Transverse colon (tissue), 4 donors: ENCODE measurements at regions not wholly inside any gene's neighbourhood (a gene's known extent, or its start where the extent isn't known, plus 50 kb on each side); places are given as distances from the start of the nearest gene placed in this dataset.

Experiments
- DNase-seq: peaks from one replicate; pipeline ENCODE4 v3.0.0-alpha.2; 2019
- H3K27ac ChIP-seq, 4 donors: fragments of 200-600 bp; sonication (generic); 2 replicates each; pipeline ENCODE4 v1.5.1; 2016 to 2018; ENCODE audit warnings: inconsistent platforms in 4 of 4
- H3K27me3 ChIP-seq: fragments of 200-600 bp; sonication (generic); 2 replicates; pipeline ENCODE4 v1.5.1; 2017; ENCODE audit warnings: inconsistent platforms
- H3K36me3 ChIP-seq, 4 donors: fragments of 200-600 bp; sonication (generic); 2 replicates each; pipeline ENCODE4 v1.5.1; 2017 to 2019; ENCODE audit warnings: inconsistent platforms in 4 of 4
- H3K4me1 ChIP-seq, 4 donors: fragments of 200-600 bp; sonication (generic); 2 replicates each; pipeline ENCODE4 v1.5.1; 2017 to 2020; ENCODE audit warnings: inconsistent platforms in 4 of 4
- H3K4me3 ChIP-seq, 4 donors: fragments of 200-600 bp; sonication (generic); 1 replicate in 1 of 4; 2 replicates in 3 of 4; pipeline versions ENCODE4 v1.5.1 to v1.6.1; 2017 to 2019; ENCODE audit warnings: inconsistent platforms in 4 of 4
- H3K9me3 ChIP-seq, 2 donors: fragments of 200-600 bp; sonication (generic); 2 replicates each; pipeline ENCODE4 v1.5.1; 2017 to 2019; ENCODE audit warnings: inconsistent platforms in 2 of 2
- CTCF ChIP-seq, 5 experiments: fragments of 200-600 bp in 3 of 5; fragments of 450-650 bp in 2 of 5; sonication (generic) in 3 of 5; IDR thresholded peaks; 1 replicate in 2 of 5; 2 replicates in 3 of 5; pipeline ENCODE4 v1.5.1; 2016 to 2017; ENCODE audit warnings: antibody characterized with exemption in 5 of 5, inconsistent platforms in 3 of 5, mild to moderate bottlenecking in 2 of 5, moderate library complexity in 1 of 5
- EP300 ChIP-seq: sonication (generic); formaldehyde crosslinking; IDR thresholded peaks from one replicate; pipeline ENCODE4 v1.6.1; 2017; ENCODE audit warnings: antibody characterized with exemption, low read depth
- POLR2A ChIP-seq: fragments of 450-650 bp; IDR thresholded peaks from one replicate; pipeline ENCODE4 v1.6.1; 2016; ENCODE audit warnings: antibody characterized with exemption, mild to moderate bottlenecking, moderate library complexity
- POLR2AphosphoS5 ChIP-seq, 3 donors: sonication (generic); formaldehyde crosslinking; IDR thresholded peaks; one replicate each; pipeline ENCODE4 v1.6.1; 2016; ENCODE audit warnings: antibody characterized with exemption in 3 of 3
- WGBS, 2 donors: methylation state at CpG; one replicate each; pipeline ENCODE4 v1.1.5; 2018; ENCODE audit warnings: low coverage in 1 of 2; 5-methylcytosine and 5-hydroxymethylcytosine counted together
- in situ Hi-C, 4 donors: fragments of 200-750 bp; cut with MboI; loops; one replicate each; pipeline versions ENCODE4 v1.15.0 to v1.15.1; 2017; ENCODE audit warnings: low sequenced_read_pairs in 3 of 4, low pct_ligation_motif_present in 1 of 4, low pct_unique_long_range_greater_than_20kb in 1 of 4
- intact Hi-C: fragments of 100-400 bp; cut with DNase I; formaldehyde crosslinking; loops from one replicate; pipeline ENCODE4 v1.15.1; 2023; ENCODE audit warnings: low total_unique reads

GRCh38 chr12:64968989-64969819 lies 144.8 kb downstream of the TBC1D30 start:
- in situ Hi-C loops (no loop called here), intact Hi-C loops (no loop called here)
- TF ChIP-seq POLR2AphosphoS5 (IDR thresholded peaks at IDR 0.05) (no peak), EP300 (no peak), CTCF (IDR thresholded peaks at IDR 0.05) (no peak), POLR2A (no peak)
- H3K36me3 ChIP-seq = no peaks in the 10 kb centered on the region
- H3K4me3 ChIP-seq = no peak overlapping the region
- H3K27me3 ChIP-seq = peaks cover 4% of the 10 kb centered on the region
- no peaks in the 10 kb centered on the region for H3K9me3 ChIP-seq
- no peaks in the 10 kb centered on the region for H3K4me1 ChIP-seq
- no peak overlapping the region for H3K27ac ChIP-seq
- no peak for DNase-seq

GRCh38 chr12:64976131-64976530 lies 145.0 kb downstream of the WIF1 start:
- intact Hi-C loops (no loop called here), in situ Hi-C loops (no loop called here)
- no peaks in the 10 kb centered on the region for H3K4me1 ChIP-seq
- H3K9me3 ChIP-seq = no peaks in the 10 kb centered on the region
- no peak for DNase-seq
- no peaks in the 10 kb centered on the region for H3K36me3 ChIP-seq
- no peaks in the 10 kb centered on the region for H3K27me3 ChIP-seq
- no peak for TF ChIP-seq CTCF (IDR thresholded peaks at IDR 0.05)
- no peak for TF ChIP-seq POLR2AphosphoS5 (IDR thresholded peaks at IDR 0.05)
- TF ChIP-seq EP300 = no peak
- TF ChIP-seq POLR2A = no peak
- no peak overlapping the region for H3K27ac ChIP-seq
- no peak overlapping the region for H3K4me3 ChIP-seq

GRCh38 chr12:64983771-64984278 lies 137.3 kb downstream of the WIF1 start:
- no peak overlapping the region for H3K27ac ChIP-seq
- no peaks in the 10 kb centered on the region for H3K36me3 ChIP-seq
- TF ChIP-seq POLR2A (no peak), EP300 (no peak), POLR2AphosphoS5 (IDR thresholded peaks at IDR 0.05) (no peak), CTCF (IDR thresholded peaks at IDR 0.05) (no peak)
- no peaks in the 10 kb centered on the region for H3K4me1 ChIP-seq
- intact Hi-C loops (no loop called here), in situ Hi-C loops (no loop called here)
- H3K27me3 ChIP-seq = no peaks in the 10 kb centered on the region
- no peak for DNase-seq
- WGBS, 2 donors = 74 to 88% methylated on average over 2 to 3 of the region's 3 CpGs
- no peaks in the 10 kb centered on the region for H3K9me3 ChIP-seq
- H3K4me3 ChIP-seq = no peak overlapping the region

GRCh38 chr12:64991121-64991611 lies 129.9 kb downstream of the WIF1 start:
- H3K27ac ChIP-seq = no peak overlapping the region
- H3K9me3 ChIP-seq = no peaks in the 10 kb centered on the region
- intact Hi-C loops = loop anchor here (5.0 kb wide), 1 partner anchor 586 kb away; no protein-coding TSS in a partner anchor
- TF ChIP-seq CTCF (IDR thresholded peaks at IDR 0.05) (no peak), POLR2A (no peak), EP300 (no peak), POLR2AphosphoS5 (IDR thresholded peaks at IDR 0.05) (no peak)
- no peaks in the 10 kb centered on the region for H3K36me3 ChIP-seq
- no peak for DNase-seq
- no peak overlapping the region for H3K4me3 ChIP-seq
- in situ Hi-C loops = no loop called here
- H3K4me1 ChIP-seq = no peaks in the 10 kb centered on the region
- 62 to 65% methylated on average over 2 of the region's 2 CpGs for WGBS, 2 donors
- no peaks in the 10 kb centered on the region for H3K27me3 ChIP-seq
